Aorta (tissue), 5 donors: ENCODE measurements at regions not wholly inside any gene's neighbourhood (a gene's known extent, or its start where the extent isn't known, plus 50 kb on each side); places are given as distances from the start of the nearest gene placed in this dataset.

Experiments
- ATAC-seq: fragments of 200-7000 bp; cut with Tn5 transposase; one replicate; pipeline ENCODE4 v1.9.1; 2022; ENCODE audit warnings: moderate library complexity; ENCODE audit not compliant: low FRiP score
- DNase-seq, 2 donors: peaks; one replicate each; pipeline ENCODE4 v3.0.0-alpha.2; 2020
- H3K27ac ChIP-seq, 2 donors: one replicate each; pipeline ENCODE4 v1.5.1; 2013; ENCODE audit warnings: low read length in 2 of 2, mild to moderate bottlenecking in 2 of 2, moderate library complexity in 2 of 2, control low read depth in 1 of 2, inconsistent platforms in 1 of 2, low read depth in 1 of 2
- H3K27me3 ChIP-seq, 2 donors: one replicate each; pipeline ENCODE4 v1.6.1; 2013; ENCODE audit warnings: control low read depth in 1 of 2, low read length in 1 of 2, mild to moderate bottlenecking in 1 of 2, moderate library complexity in 1 of 2; ENCODE audit not compliant: insufficient read depth in 2 of 2, control insufficient read depth in 1 of 2
- H3K36me3 ChIP-seq, 2 donors: one replicate each; pipeline ENCODE4 v1.6.1; 2013; ENCODE audit warnings: control low read depth in 1 of 2, low read length in 1 of 2, mild to moderate bottlenecking in 1 of 2; ENCODE audit not compliant: insufficient read depth in 2 of 2, control insufficient read depth in 1 of 2
- H3K4me1 ChIP-seq, 2 donors: one replicate each; pipeline ENCODE4 v1.6.1; 2013; ENCODE audit warnings: low read length in 2 of 2, control low read depth in 1 of 2, mild to moderate bottlenecking in 1 of 2, moderate library complexity in 1 of 2; ENCODE audit not compliant: insufficient read depth in 2 of 2, control insufficient read depth in 1 of 2
- H3K4me3 ChIP-seq, 2 donors: one replicate each; pipeline ENCODE4 v1.5.1; 2013; ENCODE audit warnings: low read length in 2 of 2, control low read depth in 1 of 2, mild to moderate bottlenecking in 1 of 2
- H3K9me3 ChIP-seq: one replicate; pipeline ENCODE4 v1.6.1; 2013; ENCODE audit warnings: mild to moderate bottlenecking, low read length; ENCODE audit not compliant: control insufficient read depth
- WGBS, 2 donors: extraction: QIAGEN DNeasy Blood & Tissue Kit; methylation state at CpG; one replicate each; pipeline ENCODE4 v1.1.7; 2013; 5-methylcytosine and 5-hydroxymethylcytosine counted together
- intact Hi-C, 2 donors: fragments of 100-400 bp; cut with DNase I; formaldehyde crosslinking; loops; one replicate each; pipeline versions ENCODE4 v1.14.2 to v1.15.0; 2022
- donor health status: healthy with polysubstance abuse.
- donor health status: Bipolar disorder and iron deficiency.
- donor health status: DM: no; HTN: no; CAD: no.
- donor health status: DM: no; HTN: no; CAD: no.
- donor health status: DM: yes; HTN: yes; CAD: no.

DNA sequence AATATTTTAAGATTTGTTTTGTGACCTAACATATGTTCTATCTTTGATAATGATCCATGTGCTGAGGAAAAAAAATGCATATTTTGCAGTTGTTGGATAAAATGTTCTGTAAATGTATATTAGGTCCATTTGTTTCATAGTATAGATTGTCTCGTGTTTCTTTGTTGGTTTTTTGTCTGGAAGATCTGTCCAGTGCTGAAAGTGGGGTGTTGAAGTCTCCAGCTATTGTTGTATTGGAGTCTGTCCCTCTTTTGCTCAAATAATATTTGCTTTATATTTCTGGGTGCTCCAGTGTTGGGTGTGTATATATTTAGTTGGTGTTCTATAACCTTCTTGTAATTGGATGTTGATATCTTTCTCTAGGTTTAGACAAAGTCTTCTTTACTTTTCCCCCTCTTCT lies 53.2 kb upstream of the FRMPD3 start:
- H3K27me3 ChIP-seq = no peaks in the 10 kb centered on the region
- H3K27ac ChIP-seq = no peak overlapping the region
- intact Hi-C loops = no loop called here
- no peak overlapping the region for H3K4me3 ChIP-seq
- no peaks in the 10 kb centered on the region for H3K9me3 ChIP-seq
- no peaks in the 10 kb centered on the region for H3K4me1 ChIP-seq
- H3K36me3 ChIP-seq = no peaks in the 10 kb centered on the region
- no peak for DNase-seq
- no peak for ATAC-seq
- 24 to 32% methylated on average over 1 of the region's 1 CpG for WGBS, 2 donors

GRCh38 chrX:107396783-107397182 lies 52.7 kb upstream of the FRMPD3 start:
- H3K4me1 ChIP-seq = no peaks in the 10 kb centered on the region
- no peak for ATAC-seq

GRCh38 chrX:107398115-107398514 lies 51.3 kb upstream of the FRMPD3 start:
- ATAC-seq (no peak), DNase-seq (no peak)
- no peak overlapping the region for H3K27ac ChIP-seq
- H3K4me3 ChIP-seq = no peak overlapping the region
- no peaks in the 10 kb centered on the region for H3K36me3 ChIP-seq
- no peaks in the 10 kb centered on the region for H3K27me3 ChIP-seq
- no peaks in the 10 kb centered on the region for H3K4me1 ChIP-seq
- no peaks in the 10 kb centered on the region for H3K9me3 ChIP-seq
- intact Hi-C loops = no loop called here

More at GRCh38 chrX:107396783-107397182, 52.7 kb upstream of the FRMPD3 start:
- no peaks in the 10 kb centered on the region for H3K9me3 ChIP-seq
- H3K4me3 ChIP-seq = no peak overlapping the region
- no peaks in the 10 kb centered on the region for H3K36me3 ChIP-seq
- no peaks in the 10 kb centered on the region for H3K27me3 ChIP-seq
- DNase-seq = no peak
- intact Hi-C loops = no loop called here
- 49 to 51% methylated on average over 6 of the region's 6 CpGs for WGBS, 2 donors
- no peak overlapping the region for H3K27ac ChIP-seq
